ENCODE measurements at regions not wholly inside any gene's neighbourhood (a gene's known extent, or its start where the extent isn't known, plus 50 kb on each side); places are given as distances from the start of the nearest gene placed in this dataset.

- TF ChIP-seq ZFX (IDR thresholded peaks at IDR 0.05), result no peak
- no peak for TF ChIP-seq CTCF (conservative IDR thresholded peaks at IDR 0.05)
- no peak overlapping the region for H3K27ac ChIP-seq
These were observed 360.3 kb upstream of the TBL1XR1 start for GRCh38 chr3:177557548-177557947.

GRCh38 chr3:177561365-177561764 is 364.1 kb upstream of the TBL1XR1 start:
- no peak overlapping the region for H3K27ac ChIP-seq
- TF ChIP-seq CTCF (conservative IDR thresholded peaks at IDR 0.05), result no peak
- no peak for TF ChIP-seq ZFX (IDR thresholded peaks at IDR 0.05)

- no peak overlapping the region for H3K27ac ChIP-seq
These were observed 364.6 kb upstream of the TBL1XR1 start for GRCh38 chr3:177561769-177562392.

GRCh38 chr3:177563243-177563780 is 366.0 kb upstream of the TBL1XR1 start:
- no peak for TF ChIP-seq CTCF (conservative IDR thresholded peaks at IDR 0.05)
- TF ChIP-seq ZFX (IDR thresholded peaks at IDR 0.05), result no peak

More at GRCh38 chr3:177561769-177562392, 364.6 kb upstream of the TBL1XR1 start:
- no peak for TF ChIP-seq ZFX (IDR thresholded peaks at IDR 0.05)
- TF ChIP-seq CTCF (conservative IDR thresholded peaks at IDR 0.05), result no peak

GRCh38 chr3:177563792-177564191 is 366.5 kb upstream of the TBL1XR1 start:
- no peak overlapping the region for H3K27ac ChIP-seq
- TF ChIP-seq CTCF (conservative IDR thresholded peaks at IDR 0.05) (no peak), ZFX (IDR thresholded peaks at IDR 0.05) (no peak)

More at GRCh38 chr3:177563243-177563780, 366.0 kb upstream of the TBL1XR1 start:
- no peak overlapping the region for H3K27ac ChIP-seq

- H3K27ac ChIP-seq, result no peak overlapping the region
- TF ChIP-seq CTCF (conservative IDR thresholded peaks at IDR 0.05) (no peak), ZFX (IDR thresholded peaks at IDR 0.05) (no peak; the same call in 1 of the 2 replicates)
These were observed 368.7 kb upstream of the TBL1XR1 start for GRCh38 chr3:177565981-177566380.

- no peak for TF ChIP-seq CTCF (conservative IDR thresholded peaks at IDR 0.05)
- no peak for TF ChIP-seq ZFX (IDR thresholded peaks at IDR 0.05)
- no peak overlapping the region for H3K27ac ChIP-seq
These were observed 370.6 kb upstream of the TBL1XR1 start for GRCh38 chr3:177567833-177568232.

All from C4-2B (cell line).